Stimulated activated CD8-positive, alpha-beta memory T cell treated with anti-CD3 and anti-CD28 coated beads, Interleukin-7, amount 100 ng/mL, for 4 hours (primary cell): ENCODE measurements at regions not wholly inside any gene's neighbourhood (a gene's known extent, or its start where the extent isn't known, plus 50 kb on each side); places are given as distances from the start of the nearest gene placed in this dataset.

ENCODE experiments used
- DNase-seq, 2 donors: peaks; one replicate each; pipeline ENCODE4 v3.0.0-alpha.2; 2020; ENCODE audit warnings: low read depth in 2 of 2

GRCh38 chr22:27278946-27279345 is 522.6 kb downstream of the MN1 start:
- DNase-seq, result no peak

DNA sequence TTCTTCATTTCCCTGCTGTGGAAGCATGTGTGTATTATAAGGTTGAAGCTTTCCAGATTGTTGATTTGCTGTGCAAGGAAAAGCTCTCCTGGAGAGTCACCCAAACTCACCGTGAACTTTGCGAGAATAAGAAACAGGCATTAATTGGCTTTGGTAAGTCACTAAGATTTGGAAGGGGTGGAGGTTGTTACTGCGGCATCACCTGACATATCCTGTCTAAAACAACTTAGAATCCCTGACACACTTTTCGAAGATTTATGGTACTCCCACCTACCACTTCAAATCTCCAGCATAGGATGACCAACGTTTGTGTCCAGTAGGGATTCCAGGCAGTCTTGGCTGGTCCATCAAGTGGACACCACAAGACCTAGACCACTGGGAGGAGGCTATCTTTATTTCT is 518.3 kb downstream of the MN1 start:
- DNase-seq, result no peak

DNA sequence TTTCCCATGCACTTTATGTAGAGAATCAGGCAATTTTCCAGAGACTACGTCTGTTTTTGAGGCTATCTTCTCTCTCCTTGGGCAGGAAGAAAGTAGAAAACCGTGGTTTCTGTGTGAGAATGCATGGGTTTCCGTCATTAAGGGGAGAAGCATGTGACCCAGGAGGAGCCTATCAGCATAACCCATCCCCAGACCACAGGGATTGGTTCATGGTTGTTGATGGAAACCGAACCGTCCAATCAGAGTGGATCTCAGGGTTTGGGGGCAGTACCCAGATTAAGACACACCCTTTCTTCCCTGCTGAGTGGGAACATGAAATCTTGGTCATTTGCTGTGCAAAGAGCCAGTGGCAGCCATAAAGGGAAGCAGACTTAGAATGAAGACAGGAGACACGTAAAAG is 517.8 kb downstream of the MN1 start:
- DNase-seq, result no peak

DNA sequence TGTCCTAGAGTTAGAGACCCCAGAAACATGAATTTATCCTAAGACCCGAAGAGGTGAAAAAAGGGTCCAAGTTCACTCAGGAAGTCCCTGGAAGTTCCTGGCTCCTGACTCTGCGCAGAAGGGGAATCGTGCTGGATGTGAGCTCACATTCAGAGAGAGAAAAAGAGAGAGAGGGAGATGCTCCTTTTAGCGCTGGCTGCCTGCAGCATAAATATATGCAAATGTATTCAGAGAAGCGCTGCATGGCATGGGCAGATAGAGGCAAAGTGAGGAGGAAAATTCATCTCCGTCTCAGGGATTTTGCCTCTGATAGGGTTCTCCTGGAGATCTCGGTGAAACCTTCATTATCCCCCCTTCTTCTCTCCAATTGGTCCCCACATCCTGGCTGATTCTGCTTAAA is 517.2 kb downstream of the MN1 start:
- no peak for DNase-seq

DNA sequence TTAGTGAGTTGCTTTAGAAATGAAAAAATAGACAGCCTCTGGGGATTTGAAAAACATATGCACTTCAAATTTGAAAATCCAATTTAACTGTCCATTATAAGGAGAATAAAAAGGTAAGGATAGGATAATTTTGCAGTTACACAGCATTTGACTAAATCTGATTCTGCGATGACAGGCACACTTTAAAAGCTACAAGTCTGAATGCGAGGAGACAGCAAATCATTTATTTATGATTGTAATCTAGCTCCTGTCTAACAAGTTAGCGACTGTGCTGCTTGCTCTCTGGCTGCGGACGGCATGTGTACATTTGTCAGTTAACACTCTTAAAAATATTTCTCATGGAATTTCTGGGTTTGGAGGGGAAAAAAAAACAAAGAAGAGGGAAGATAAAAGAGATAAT is 514.8 kb downstream of the MN1 start:
- no peak for DNase-seq

DNA sequence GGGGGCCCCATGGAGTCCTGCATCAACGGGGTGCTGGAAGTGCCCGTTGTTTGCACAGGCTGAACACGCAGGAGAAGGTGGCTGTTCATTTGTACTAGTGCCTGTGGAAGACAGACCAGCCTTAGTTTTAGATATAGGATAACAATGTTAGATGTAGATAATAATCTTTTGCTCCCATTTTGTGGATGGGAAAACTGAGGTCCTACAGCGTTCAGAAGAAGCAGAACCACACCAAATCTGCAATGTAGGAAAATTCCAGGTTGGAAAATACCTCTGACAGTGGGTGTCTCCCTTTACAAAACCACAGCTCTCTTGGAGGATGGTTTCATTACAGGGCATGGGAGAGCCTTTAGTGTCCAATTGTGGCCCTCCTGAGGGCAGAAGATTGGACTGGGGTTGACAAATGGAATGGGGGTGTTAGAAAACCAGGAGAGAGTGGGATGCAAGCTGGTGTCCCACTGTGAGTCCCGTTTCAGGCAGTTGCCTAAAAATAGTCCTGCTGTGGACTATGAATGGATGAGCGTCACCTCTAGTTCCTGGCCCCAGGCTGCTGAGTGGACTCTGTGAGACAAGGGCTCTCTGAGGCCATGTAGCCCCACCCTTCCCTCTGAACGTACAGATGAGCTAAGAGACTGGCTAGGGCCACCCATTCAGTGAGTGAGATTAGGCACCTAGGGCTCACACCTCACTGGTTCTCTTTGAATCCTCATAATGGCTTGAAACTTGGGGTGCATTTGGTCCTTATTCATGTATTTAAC is 508.8 kb downstream of the MN1 start:
- DNase-seq, result no peak

DNA sequence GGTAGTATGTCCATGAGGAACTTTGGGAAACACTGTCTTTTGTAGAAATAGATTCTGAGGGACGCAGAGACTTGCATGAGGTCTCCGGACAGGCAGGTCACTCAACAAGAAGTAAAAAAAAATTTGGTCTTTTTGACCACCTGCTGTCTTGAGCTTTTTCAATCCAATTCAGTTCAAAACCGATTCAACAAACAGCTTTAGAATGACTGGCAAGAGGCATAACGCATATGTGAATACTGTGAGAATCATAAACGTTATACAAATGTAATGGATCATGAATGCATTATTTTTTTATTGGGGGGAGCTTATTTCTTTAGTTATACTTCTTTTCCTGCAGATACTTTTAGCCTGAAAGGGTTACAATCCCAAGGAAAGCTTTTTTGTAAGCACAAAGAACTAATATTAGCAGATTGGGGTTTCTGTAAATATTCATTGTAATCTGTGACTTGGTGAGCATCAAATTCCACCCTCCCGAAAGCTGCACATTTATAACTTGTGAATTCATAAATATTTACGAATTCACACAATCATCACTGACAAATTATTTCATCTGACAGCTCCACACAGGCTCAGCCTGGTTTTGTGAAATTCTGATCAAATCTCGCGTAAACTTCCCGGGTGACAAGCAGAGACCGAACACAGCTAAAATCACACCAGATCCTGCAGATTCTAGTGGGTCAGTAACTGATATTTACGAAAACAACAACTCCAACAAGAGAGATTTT is 507.7 kb downstream of the MN1 start:
- DNase-seq, result no peak

DNA sequence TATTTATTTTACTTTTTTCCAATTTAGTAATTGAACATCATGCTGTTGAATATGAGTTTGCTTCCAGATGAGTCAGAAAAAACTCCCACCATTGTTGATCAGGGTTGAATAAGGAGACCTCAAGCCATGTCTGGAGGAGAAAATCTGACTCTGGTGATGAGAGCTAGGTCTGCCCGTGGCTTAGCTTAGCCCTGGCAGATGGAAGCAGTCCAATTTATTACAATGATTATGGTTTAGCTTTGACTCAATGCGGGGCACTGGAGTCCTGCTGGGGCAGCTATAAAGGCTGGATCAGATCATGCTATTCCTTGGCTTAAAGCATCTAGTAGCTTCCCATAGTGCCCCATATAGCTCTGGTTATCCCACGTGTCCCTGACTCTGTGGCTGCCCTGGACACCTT is 506.5 kb downstream of the MN1 start:
- DNase-seq, result no peak

GRCh38 chr22:27295605-27296004 is 506.0 kb downstream of the MN1 start:
- DNase-seq, result no peak

- no peak for DNase-seq
Observed at GRCh38 chr22:27296091-27296675, 505.4 kb downstream of the MN1 start.

DNA sequence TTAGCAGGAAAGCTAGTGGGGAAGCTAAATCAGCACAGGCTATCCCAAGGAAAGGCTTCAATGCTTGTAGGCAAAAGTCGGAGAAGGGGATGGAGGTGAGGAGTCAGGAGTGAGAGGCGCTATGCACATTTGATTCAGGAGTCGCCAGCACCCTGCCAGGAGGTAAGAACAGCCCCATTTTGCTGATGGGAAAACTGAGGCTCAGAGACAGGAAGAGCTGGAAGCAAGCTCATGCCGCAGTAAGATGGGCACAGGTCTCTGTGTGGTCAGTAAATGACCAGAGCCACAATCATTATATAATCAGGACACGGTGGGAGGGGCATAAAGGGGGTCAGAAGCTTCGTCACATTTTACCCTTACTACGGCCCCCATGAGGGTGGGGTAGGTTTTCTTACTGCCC is 504.4 kb downstream of the MN1 start:
- DNase-seq, result no peak

GRCh38 chr22:27298332-27298731 is 503.2 kb downstream of the MN1 start:
- no peak for DNase-seq

DNA sequence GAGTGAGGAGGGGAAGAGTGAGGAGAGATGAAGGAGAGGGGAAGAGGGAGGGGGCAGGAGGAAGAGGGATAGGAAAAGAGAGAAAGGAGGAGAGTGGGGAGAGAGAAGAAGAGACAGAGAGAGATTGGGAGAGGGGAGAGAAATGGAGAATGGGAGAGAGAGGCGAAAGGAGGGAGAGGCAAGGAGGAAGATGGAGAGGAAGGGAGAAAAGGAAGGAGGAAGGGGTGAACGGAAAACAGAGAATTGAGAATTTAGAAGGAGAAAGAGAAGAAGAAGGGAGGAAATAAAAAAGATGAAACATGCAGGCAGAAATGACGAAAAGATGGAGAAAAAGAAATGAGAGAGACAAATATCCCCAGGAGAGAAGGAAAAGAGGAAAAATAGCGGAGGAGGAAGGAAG is 502.8 kb downstream of the MN1 start:
- DNase-seq, result no peak

GRCh38 chr22:27299181-27300085 is 502.1 kb downstream of the MN1 start:
- DNase-seq, result no peak

- DNase-seq, result no peak
Observed at GRCh38 chr22:27300536-27301285, 500.8 kb downstream of the MN1 start.

DNA sequence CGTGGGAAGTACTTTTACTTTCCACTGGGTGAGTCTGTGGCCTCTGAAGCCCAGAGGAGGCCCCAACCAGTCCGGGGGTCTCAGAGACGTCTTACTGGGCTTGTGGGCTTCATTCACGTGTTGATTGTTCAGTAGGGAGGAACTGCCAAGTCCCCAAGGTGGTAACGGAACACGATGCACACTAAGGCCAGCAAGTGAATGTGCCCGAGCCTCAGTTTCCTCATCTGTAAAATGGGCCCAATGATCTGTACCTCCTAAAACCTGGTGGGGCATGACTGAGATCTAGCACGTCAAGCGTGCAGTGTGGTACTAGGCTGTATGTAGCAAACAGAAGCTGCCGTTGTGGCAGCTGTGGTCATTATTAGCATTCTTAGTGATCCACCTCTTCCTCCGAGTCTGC is 499.1 kb downstream of the MN1 start:
- DNase-seq, result no peak

GRCh38 chr22:27303718-27304117 is 497.8 kb downstream of the MN1 start:
- DNase-seq, result no peak

DNA sequence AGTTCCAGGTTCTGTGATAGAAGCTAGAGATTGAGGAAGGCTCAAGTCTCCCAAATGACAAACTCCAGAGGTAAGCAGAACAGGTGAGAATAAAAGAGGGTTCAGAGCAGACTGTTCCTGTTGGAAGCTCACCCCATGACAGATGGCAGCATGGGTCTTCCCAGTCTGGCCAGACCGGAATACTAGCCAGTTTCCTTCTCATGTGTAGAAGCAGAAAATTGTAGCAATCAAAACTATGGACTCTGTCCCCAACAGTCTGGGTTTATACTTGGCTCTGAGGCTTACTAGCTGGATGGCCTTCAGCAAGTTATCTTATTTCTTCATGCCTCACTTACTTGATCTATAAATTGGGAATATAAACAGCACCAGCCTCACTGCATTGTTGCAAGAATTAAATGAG is 494.8 kb downstream of the MN1 start:
- no peak for DNase-seq

DNA sequence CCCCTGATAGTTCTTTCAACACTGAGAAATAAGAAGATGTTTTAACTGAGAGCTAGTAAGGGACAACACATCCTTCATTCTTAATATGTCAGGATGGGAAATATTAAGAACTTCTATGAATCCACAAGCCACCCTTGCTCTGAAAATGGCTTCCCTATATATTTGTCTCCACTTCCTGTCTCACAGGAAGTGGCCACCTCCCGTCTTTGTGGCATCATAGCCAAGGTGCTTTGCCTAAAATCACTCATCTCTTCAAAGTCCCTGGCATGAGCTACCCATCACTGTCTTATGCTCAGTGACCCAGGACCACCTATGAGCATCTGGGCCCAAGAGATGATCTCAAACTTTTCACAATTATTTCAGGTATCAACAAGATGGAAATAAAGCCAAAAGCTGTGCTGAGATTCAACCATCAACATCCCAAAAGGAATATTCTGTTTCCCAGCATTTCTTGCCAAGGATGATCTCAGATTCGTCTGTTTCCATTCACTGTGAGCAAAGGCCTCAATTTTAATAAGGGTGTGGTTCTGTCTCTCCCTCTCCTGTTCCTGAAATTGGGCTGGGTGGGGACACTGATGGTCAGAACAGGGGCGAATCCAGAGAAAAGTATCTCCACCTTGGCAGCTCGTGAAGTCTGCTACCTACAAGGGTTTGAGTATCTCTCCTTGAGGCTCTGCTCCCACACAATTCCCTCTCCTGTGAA is 493.9 kb downstream of the MN1 start:
- no peak for DNase-seq

- no peak for DNase-seq
Observed at GRCh38 chr22:27308513-27308912, 493.0 kb downstream of the MN1 start.

DNA sequence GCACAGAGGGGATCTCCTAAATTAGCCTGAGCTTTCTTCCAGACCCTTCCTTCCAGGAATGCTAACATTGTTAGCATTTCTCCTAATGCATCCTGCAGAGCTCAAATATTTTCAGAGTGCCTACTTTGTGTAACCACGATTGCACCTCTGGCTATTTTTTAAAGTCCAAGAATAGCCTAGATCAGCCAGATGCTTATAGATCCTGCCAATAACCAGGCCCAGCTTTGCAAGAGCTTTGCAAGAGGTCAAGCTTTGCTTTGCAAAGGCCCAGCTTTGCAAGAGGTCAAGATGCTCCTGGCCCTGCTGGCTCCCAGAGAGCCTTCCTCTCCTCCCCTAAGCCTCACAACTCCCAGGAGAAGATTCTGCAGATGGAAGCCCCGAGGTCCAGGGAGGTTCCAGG is 491.9 kb downstream of the MN1 start:
- DNase-seq, result no peak
